Retina (tissue), 1 donor: ENCODE measurements at regions not wholly inside any gene's neighbourhood (a gene's known extent, or its start where the extent isn't known, plus 50 kb on each side); places are given as distances from the start of the nearest gene placed in this dataset.

Experiments
- DNase-seq: peaks from one replicate; pipeline ENCODE4 v3.0.0-alpha.2; 2016

GRCh38 chr12:76708296-76708695 lies 55.6 kb upstream of the ZDHHC17 start:
- no peak for DNase-seq

- no peak for DNase-seq
These were observed 52.7 kb upstream of the ZDHHC17 start for GRCh38 chr12:76711241-76711640.

GRCh38 chr12:76713130-76713529 lies 50.8 kb upstream of the ZDHHC17 start:
- no peak for DNase-seq

GRCh38 chr12:76713986-76714385 lies 49.9 kb upstream of the ZDHHC17 start:
- no peak for DNase-seq
